GM23338 (cell line): ENCODE measurements at regions not wholly inside any gene's neighbourhood (a gene's known extent, or its start where the extent isn't known, plus 50 kb on each side); places are given as distances from the start of the nearest gene placed in this dataset.
"Not testable (repeated sequence)": the region's sequence is repeated elsewhere in the genome, so short reads cannot be mapped to it uniquely, and the experiment has no call there.

Source experiments
- CREB1 ChIP-seq: fragments of 250-450 bp; sonication (Bioruptor Pico); IDR thresholded peaks from 2 replicates; pipeline ENCODE4 v1.5.0; 2020; ENCODE audit warnings: low read depth, mild to moderate bottlenecking, moderate library complexity
- CTCF ChIP-seq, 2 experiments: fragments of 200-600 bp in 1 of 2; sonication (generic) in 1 of 2; conservative IDR thresholded peaks; 2 replicates each; pipeline versions ENCODE4 v1.5.1 to v1.6.1; 2016 to 2017; ENCODE audit warnings: antibody characterized with exemption in 2 of 2, low read depth in 2 of 2, mild to moderate bottlenecking in 2 of 2, moderate library complexity in 1 of 2
- EZH2 ChIP-seq: fragments of 200-600 bp; sonication (generic); IDR thresholded peaks from one replicate; pipeline ENCODE4 v1.8.0; 2017; ENCODE audit warnings: antibody characterized with exemption, mild to moderate bottlenecking, low read depth; ENCODE audit not compliant: unreplicated experiment
- EZH2phosphoT487 ChIP-seq: fragments of 200-600 bp; sonication (generic); IDR thresholded peaks from one replicate; pipeline ENCODE4 v1.8.1; 2018; ENCODE audit warnings: antibody characterized with exemption; ENCODE audit not compliant: unreplicated experiment
- JUNB ChIP-seq: IDR thresholded peaks from one replicate; pipeline ENCODE4 v1.6.1; 2016; ENCODE audit warnings: antibody characterized with exemption; ENCODE audit not compliant: unreplicated experiment
- POLR2AphosphoS5 ChIP-seq: IDR thresholded peaks from 2 replicates; pipeline ENCODE4 v1.6.1; 2016; ENCODE audit warnings: antibody characterized with exemption, low read depth
- REST ChIP-seq: IDR thresholded peaks from one replicate; pipeline ENCODE4 v1.6.1; 2018; ENCODE audit warnings: antibody characterized with exemption; ENCODE audit not compliant: unreplicated experiment
- STAT1 ChIP-seq: IDR thresholded peaks from one replicate; pipeline ENCODE4 v1.6.1; 2016; ENCODE audit warnings: antibody characterized with exemption; ENCODE audit not compliant: unreplicated experiment
- ZNF114 ChIP-seq: fragments of 250-450 bp; sonication (Bioruptor Pico); IDR thresholded peaks from 2 replicates; pipeline ENCODE4 v1.5.0; 2020; ENCODE audit warnings: mild to moderate bottlenecking, moderate library complexity
- ZNF331 ChIP-seq: fragments of 250-450 bp; sonication (Bioruptor Pico); IDR thresholded peaks from 2 replicates; pipeline ENCODE4 v1.5.0; 2020; ENCODE audit warnings: low read depth, mild to moderate bottlenecking, moderate library complexity
- TF ChIP-seq, protein P1 (sequence below): IDR thresholded peaks from 2 replicates; pipeline ENCODE4 v1.6.1; 2016; ENCODE audit warnings: antibody characterized with exemption

- not testable (repeated sequence) for TF ChIP-seq EZH2phosphoT487; ZNF331 (CRISPR knock-in tag); CTCF (conservative IDR thresholded peaks at IDR 0.05; ENCODE audit: low read depth in 2 of 2); POLR2AphosphoS5; REST; EZH2; CREB1 (CRISPR knock-in tag); JUNB; STAT1; ZNF114 (CRISPR knock-in tag)
- TF ChIP-seq, protein P1, sequence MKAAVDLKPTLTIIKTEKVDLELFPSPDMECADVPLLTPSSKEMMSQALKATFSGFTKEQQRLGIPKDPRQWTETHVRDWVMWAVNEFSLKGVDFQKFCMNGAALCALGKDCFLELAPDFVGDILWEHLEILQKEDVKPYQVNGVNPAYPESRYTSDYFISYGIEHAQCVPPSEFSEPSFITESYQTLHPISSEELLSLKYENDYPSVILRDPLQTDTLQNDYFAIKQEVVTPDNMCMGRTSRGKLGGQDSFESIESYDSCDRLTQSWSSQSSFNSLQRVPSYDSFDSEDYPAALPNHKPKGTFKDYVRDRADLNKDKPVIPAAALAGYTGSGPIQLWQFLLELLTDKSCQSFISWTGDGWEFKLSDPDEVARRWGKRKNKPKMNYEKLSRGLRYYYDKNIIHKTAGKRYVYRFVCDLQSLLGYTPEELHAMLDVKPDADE: not testable (repeated sequence)
Measured at GRCh38 chr2:161505466-161505865, 89.4 kb downstream of the TBR1 start.
